ENCODE measurements at regions not wholly inside any gene's neighbourhood (a gene's known extent, or its start where the extent isn't known, plus 50 kb on each side); places are given as distances from the start of the nearest gene placed in this dataset.

DNA sequence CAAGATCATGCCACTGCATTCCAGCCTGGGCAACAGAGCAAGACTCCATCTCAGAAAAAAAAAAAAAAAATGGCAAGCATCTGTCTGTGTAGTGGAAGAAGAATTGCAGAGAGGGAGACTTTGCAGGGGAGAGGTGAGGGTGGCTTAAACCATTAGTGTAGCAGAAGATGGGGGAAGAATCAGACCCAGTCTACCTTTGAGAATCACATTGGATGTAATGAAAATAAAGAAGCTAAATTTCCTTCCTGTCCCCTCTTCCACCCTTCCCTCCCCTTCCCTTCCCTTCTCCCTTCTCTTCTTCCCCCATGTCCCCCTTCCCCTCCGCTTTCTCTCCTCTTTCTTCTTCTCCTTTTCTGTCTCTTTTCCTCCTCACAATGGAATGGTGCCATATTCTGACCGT is 180.8 kb upstream of the SVIL start:
- TF ChIP-seq, protein P1, sequence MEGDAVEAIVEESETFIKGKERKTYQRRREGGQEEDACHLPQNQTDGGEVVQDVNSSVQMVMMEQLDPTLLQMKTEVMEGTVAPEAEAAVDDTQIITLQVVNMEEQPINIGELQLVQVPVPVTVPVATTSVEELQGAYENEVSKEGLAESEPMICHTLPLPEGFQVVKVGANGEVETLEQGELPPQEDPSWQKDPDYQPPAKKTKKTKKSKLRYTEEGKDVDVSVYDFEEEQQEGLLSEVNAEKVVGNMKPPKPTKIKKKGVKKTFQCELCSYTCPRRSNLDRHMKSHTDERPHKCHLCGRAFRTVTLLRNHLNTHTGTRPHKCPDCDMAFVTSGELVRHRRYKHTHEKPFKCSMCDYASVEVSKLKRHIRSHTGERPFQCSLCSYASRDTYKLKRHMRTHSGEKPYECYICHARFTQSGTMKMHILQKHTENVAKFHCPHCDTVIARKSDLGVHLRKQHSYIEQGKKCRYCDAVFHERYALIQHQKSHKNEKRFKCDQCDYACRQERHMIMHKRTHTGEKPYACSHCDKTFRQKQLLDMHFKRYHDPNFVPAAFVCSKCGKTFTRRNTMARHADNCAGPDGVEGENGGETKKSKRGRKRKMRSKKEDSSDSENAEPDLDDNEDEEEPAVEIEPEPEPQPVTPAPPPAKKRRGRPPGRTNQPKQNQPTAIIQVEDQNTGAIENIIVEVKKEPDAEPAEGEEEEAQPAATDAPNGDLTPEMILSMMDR (conservative IDR thresholded peaks at IDR 0.05; ENCODE audit: low read depth, low read length): no peak
- TF ChIP-seq EZH2 (IDR thresholded peaks at IDR 0.05; ENCODE audit: borderline replicate concordance, low read depth, low read length, poor library complexity, severe bottlenecking): no peak

Data from A673 (cell line).